ENCODE measurements at regions not wholly inside any gene's neighbourhood (a gene's known extent, or its start where the extent isn't known, plus 50 kb on each side); places are given as distances from the start of the nearest gene placed in this dataset.

GRCh38 chr2:19062370-19062769 is 296.1 kb downstream of the OSR1 start:
- TF ChIP-seq ZNF224 (CRISPR knock-in tag; IDR thresholded peaks at IDR 0.05), result no peak
- no peak for TF ChIP-seq TARDBP (IDR thresholded peaks at IDR 0.05)
- TF ChIP-seq ARID1B (IDR thresholded peaks at IDR 0.05), result no peak
- TF ChIP-seq THAP7 (CRISPR knock-in tag; IDR thresholded peaks at IDR 0.05), result no peak
- TF ChIP-seq YY1 (IDR thresholded peaks at IDR 0.05; ENCODE audit: borderline replicate concordance in 1 of 3, control insufficient read depth in 1 of 3, extremely low read depth in 1 of 3, insufficient read depth in 3 of 3, insufficient read length in 1 of 3, insufficient replicate concordance in 2 of 3, low read depth in 1 of 3, low read length in 2 of 3), result no peak
- no peak for TF ChIP-seq CTCF (IDR thresholded peaks at IDR 0.05 in 2 of 3, conservative IDR thresholded peaks at IDR 0.05 in 1 of 3; ENCODE audit: insufficient read depth in 2 of 3, low read depth in 1 of 3, low read length in 3 of 3)
- TF ChIP-seq ZNF318 (IDR thresholded peaks at IDR 0.05; ENCODE audit: borderline replicate concordance in 1 of 2, low read depth in 1 of 2), result no peak
- TF ChIP-seq ZHX1 (conservative IDR thresholded peaks at IDR 0.05; ENCODE audit: low read length), result no peak
- TF ChIP-seq E2F4 (CRISPR knock-in tag; IDR thresholded peaks at IDR 0.05; ENCODE audit: low read depth), result no peak
- TF ChIP-seq SP1 (CRISPR knock-in tag; IDR thresholded peaks at IDR 0.05), result no peak
- no peak for TF ChIP-seq EGR1 (conservative IDR thresholded peaks at IDR 0.05)
- no peak for TF ChIP-seq RHOXF2B (CRISPR knock-in tag; conservative IDR thresholded peaks at IDR 0.05)
- no peak for TF ChIP-seq HDAC2 (IDR thresholded peaks at IDR 0.05)
